OCI-LY7 (cell line): ENCODE measurements at regions not wholly inside any gene's neighbourhood (a gene's known extent, or its start where the extent isn't known, plus 50 kb on each side); places are given as distances from the start of the nearest gene placed in this dataset.

Experiments used
- EZH2phosphoT487 ChIP-seq: fragments of 200-600 bp; sonication (generic); IDR thresholded peaks from 2 replicates; pipeline ENCODE4 v1.6.1; 2018; ENCODE audit warnings: low read depth, borderline replicate concordance, mild to moderate bottlenecking, mixed run types, antibody characterized with exemption, low read length, moderate library complexity, mixed read lengths
- TF ChIP-seq, protein P1 (sequence below): fragments of 200-600 bp; sonication (generic); conservative IDR thresholded peaks from 2 replicates; pipeline ENCODE4 v1.5.1; 2014; ENCODE audit warnings: mild to moderate bottlenecking, antibody characterized with exemption, low read length, moderate library complexity, mixed read lengths

DNA sequence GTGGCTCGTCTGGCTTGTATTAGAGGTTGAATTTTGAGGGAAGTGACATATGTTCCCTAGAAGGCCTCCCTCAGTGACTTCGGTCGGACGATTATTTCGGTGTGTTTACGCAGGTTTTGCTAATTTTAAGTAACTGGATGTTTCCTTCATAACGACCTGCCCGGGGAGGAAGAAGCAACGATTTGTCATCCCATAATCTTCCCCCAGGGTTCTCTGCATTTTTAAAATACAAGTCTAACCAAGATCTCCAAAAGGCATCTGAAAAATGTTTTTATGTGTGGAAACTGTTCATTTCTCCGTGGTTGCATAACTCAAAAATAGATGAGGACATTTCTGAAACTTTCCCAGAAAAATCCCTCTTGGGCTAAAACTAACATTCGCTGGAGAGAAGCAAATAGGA is 195.4 kb downstream of the SHOX start:
- TF ChIP-seq, protein P1, sequence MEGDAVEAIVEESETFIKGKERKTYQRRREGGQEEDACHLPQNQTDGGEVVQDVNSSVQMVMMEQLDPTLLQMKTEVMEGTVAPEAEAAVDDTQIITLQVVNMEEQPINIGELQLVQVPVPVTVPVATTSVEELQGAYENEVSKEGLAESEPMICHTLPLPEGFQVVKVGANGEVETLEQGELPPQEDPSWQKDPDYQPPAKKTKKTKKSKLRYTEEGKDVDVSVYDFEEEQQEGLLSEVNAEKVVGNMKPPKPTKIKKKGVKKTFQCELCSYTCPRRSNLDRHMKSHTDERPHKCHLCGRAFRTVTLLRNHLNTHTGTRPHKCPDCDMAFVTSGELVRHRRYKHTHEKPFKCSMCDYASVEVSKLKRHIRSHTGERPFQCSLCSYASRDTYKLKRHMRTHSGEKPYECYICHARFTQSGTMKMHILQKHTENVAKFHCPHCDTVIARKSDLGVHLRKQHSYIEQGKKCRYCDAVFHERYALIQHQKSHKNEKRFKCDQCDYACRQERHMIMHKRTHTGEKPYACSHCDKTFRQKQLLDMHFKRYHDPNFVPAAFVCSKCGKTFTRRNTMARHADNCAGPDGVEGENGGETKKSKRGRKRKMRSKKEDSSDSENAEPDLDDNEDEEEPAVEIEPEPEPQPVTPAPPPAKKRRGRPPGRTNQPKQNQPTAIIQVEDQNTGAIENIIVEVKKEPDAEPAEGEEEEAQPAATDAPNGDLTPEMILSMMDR = no peak
- no peak for TF ChIP-seq EZH2phosphoT487
